Fibroblast of skin of right quadriceps (primary cell): ENCODE measurements at regions not wholly inside any gene's neighbourhood (a gene's known extent, or its start where the extent isn't known, plus 50 kb on each side); places are given as distances from the start of the nearest gene placed in this dataset.

Experiments used
- DNase-seq: peaks from one replicate; pipeline ENCODE4 v3.0.0-alpha.2; 2013

DNA sequence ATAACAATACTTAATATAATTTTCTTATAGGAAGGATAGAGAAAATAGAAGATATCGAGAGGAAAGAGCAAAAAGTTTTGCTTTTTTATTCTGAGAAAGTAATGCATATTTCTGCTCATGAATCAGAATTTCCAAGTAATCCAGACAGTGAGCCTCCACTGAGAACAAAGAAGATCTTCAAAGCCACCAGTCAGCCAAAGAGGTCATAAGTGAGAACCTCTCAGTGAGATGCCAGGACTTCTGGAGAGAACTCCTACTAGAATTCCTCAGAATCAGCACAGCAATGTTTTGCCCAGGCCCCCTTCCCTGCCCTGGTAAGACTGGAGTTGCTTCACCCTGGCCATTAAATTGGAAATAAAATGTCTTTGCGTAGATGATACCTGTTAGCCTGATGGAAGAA, 254.4 kb upstream of the FAT4 start:
- no peak for DNase-seq

DNA sequence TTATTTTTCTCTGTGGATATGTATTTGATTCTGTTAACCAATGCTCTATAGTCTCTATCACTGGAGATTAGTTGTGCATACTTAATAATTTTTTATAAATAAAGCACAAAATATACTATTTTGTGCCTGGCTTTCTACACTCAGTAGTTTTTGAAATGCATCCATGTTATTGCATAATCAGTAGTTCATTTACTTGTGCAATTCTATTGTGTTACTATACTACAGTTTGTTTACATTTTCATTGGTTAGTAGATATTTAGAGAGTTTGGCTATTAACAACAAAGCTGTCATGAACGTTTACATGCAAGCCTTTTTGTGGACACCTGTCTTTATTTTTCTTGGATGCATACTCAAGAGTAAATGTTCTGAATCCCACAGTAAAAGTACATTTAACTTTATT, 265.0 kb upstream of the FAT4 start:
- DNase-seq: no peak

DNA sequence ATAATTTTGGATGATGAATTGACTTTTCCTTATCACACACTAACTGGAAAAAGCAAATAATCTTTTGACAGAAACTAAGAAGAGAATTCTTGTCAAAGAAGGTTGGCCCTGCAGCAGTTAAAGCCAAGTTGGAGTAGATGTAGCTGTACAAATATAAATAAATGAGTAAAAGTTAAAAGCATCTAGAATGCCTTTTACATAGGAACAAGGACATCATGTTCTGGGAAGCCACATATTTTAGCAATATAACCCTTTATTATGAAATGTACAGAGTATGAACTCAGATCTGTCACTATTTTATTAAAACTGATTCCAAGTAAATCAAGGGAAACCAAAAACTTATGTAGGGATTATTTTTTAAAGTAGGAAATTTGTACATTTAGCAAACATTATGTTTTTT, 269.4 kb upstream of the FAT4 start:
- no peak for DNase-seq

DNA sequence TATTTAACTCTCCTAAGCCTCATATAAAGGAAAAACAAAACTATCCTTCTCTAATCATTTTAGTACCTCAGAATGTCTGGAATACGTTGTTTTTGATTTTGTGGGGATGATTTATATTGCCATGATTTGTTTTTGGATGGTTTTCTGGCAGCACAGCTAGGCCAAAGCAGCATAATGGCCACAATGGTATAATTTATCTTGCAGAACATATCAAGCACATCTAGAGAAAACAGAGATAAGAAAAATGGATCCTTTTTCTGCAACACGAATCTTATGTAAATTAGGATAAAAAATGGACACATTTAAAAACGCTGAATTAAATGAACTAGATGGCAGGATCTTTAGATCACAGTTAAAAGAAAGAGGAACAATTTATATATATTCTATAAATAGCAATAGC, 269.9 kb upstream of the FAT4 start:
- DNase-seq: no peak

DNA sequence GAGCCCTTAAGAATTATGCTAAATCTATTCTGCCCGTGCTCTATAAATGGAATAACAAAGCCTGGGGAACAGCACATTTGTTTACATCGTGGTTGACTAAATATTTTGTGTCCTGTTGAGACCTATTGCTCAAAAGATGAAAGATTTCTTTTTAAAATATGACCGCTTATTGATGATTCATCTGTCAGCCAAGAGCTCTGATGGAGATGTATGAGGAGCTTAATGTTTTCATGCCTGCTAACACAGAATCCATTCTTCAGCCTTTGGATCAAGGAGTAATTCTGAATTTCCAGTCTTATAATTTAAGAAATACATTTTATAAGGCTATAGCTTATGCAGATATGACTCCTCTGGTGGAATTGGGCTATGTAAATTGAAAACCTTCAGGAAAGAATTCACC, 271.3 kb upstream of the FAT4 start:
- peak; percentile 38 for DNase-seq

DNA sequence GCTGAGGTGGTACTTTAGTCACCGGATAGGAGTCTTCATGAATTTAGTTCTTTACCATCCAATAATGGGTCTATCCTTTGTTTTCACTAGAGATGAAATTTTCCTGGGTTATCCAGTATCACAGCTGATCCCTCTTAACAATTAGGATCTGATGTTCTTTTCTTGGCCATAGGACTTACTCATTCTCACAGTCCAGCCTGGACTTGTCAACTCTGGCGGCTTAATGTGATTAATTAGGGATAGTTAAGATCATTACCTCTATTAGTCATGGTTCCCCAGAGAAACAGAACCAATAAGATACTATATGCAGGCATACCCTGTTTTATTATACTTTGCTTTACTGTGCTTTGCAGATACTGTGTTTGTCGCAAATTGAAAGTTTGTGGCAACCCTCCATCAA, 272.7 kb upstream of the FAT4 start:
- DNase-seq: peak; percentile 54

DNA sequence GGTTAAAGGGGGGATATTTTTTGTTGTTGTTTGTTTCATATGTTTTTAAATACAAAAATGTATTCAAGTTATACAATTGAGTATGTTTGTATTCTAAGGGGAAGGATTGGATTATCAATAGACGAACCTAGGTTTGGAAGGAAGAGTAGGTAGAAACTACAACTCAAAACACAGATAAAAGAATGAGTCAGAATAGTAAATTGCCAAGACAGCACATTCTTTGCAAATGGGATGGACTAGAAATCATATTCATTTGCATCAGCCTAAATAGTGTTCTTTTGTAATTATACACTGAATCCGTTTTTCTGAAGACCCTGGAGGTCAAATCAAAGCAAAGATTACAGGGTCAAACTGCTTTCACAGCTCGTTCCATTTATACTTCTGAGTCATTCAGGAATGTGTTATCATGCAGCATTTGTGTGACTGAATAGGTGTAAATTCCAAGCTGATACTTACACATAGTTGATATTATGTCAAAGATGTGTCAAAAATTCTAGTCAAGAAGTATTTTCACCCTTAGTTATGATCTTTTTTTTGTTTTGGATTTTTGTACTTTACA, 273.3 kb upstream of the FAT4 start:
- DNase-seq: peak; percentile 13

DNA sequence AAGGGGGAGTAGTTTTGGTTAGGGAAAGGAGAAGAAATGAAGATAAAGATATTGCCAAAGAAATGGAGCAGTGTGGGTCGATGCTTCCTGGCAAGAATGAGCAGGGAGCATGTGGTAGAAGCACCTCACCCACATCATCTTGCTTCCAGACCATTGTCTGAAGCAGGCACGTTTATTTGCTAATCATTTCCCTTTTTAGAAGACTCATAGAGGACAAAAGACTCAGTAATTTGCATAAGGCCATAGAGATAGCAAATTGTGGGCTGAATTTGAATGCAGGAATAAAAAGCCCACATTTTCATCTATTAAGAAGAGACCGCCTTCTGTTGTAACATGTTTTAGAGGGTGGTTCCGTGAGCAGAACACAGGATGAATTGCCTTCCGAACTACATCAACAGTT, 275.2 kb upstream of the FAT4 start:
- DNase-seq: no peak

DNA sequence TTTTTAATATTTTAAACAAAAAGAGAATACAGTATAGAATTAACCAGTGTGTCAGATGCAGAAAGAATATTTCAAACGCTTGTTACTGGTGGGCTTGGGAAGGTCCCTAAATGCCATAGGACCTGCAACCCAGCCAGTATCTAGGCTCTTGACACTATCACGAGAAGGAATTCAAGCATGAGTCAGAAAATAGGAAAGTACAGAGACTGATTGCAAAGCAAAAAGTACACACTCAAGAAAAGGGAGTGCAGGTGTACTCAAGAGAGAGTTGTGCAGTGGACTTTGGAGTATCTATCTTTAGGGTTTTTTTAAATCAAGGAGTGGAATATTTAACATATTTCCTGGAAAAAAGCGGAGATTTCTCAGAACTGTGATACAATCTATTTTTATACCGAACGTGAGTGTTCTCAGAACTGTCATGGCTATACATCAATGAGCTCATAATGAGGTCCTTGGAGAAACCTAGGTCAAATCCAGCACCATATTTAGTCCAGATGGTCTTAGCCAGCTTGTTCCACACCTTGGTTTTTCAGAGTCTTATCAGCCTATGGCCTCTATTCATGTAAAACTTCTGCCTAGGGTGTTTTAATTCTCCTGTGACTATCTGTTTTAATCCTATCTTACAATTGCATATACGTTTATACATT, 291.8 kb upstream of the FAT4 start:
- DNase-seq: no peak

DNA sequence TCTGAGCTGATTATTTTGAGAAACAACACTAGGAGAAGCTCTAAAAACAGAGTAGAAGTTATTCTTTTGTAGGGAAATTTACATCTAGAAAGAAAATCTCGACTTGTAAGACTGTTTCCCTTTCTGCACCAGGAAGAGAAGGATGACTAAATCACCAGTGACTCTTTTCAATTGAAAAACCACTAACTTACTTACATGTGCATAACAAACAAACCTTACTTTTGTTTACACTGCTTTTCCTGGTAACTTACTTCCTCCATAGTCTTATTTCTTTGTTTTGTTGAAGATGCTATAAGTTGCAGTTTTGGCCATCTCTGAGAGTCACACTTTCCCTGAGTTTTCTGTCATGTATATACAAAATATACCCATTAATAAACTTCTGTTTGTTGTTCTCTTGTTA, 293.6 kb upstream of the FAT4 start:
- no peak for DNase-seq

DNA sequence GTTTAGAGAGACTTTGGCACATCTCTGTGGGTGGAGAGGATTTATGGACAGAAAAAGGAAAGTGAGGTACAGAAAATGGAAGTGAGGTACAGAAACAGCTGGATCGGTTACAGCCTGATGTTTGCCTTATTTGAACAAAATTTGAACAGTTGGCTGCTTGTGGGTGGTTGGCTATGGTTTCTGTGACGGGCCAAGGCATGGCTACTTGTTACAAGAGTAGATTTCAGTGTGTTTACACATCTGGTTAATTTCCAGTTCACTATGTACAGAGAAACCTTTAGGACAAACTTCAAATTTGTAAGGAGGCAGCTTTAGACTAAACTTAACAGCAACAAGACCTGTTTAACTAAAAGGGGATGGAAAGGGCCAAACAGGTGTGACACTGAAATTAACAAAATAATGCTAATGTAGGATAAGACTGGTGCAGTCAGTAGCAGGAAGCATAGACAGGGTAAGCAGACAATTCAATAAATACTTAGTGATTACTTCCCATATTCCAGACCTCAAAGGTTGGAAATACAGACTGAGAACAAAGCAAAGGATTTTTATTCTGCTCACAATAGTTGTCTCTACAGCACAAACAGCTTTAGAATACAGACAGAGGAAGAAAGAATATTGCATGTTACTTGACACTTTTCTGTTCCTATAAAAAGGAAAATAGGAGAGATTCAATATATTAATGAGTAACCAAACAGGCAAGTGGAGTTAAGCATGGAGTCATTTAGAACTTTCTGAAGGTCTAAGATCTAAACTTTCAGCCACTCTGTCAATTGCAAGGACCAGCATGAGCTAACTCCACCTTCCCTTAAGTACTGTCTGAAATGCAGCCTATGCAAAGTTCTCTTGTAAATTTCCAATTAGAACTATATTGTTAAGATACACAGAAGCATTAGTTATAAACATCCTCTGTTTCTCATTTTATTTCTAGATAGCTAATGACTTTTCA, 294.4 kb upstream of the FAT4 start:
- no peak for DNase-seq

DNA sequence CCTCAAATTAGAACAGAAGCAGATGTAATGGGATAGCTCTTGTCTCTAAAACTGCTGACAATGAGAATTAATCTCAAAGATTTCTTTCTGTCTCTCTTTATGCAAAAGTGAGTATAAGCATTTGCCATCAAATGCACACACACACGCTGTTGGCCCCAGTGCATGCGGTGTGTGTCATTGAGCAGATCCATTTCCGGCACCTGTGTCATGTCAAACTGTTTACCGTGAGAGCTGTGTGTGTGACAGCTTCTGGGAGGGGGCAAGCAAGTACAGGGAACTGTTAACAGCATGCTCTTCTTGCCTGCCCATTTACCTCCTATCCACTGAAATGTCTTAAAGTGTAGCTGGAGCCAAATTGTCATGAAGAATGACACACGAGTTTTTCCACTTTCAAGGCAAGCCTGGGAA, 297.9 kb upstream of the FAT4 start:
- DNase-seq: no peak

DNA sequence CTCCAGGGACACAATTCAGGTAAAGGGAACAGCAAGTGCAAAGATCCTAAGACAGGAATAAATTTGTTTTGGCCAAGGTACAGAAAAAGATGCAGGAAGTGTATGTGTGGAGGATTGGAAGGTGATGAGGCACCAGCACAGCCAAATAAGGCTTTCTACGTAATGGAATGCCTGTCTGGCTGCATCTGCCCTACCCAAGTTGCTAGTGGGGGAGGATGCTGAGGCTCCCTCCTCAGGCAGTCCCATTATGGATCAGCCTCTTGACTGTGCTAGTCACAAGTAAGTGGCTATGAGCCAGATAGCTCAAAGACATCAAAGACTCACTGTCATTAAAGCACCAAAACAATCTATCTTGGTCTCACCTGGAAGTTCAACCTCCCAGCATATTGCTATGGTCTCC, 300.9 kb upstream of the FAT4 start:
- peak; percentile 43 for DNase-seq

DNA sequence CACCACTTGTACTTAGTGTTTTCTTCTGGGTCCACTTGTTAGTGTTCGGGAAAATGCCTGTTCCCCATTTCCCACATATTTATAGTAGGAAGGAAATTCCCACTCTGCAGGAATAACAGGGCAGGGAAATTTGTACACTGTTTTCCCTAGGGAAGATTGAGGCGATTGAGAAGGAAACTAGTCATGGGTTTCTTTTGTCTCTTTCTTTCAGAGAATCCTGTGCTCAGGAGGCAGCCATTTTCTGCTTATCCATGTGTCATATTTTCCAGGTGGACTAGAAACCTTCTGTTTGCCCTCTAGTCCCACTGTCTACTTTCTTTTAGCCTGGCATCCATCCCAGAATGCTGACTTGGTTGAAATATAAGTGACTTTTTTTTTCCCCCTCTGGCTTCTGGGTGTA, 299.1 kb upstream of the ANKRD50 start:
- no peak for DNase-seq

DNA sequence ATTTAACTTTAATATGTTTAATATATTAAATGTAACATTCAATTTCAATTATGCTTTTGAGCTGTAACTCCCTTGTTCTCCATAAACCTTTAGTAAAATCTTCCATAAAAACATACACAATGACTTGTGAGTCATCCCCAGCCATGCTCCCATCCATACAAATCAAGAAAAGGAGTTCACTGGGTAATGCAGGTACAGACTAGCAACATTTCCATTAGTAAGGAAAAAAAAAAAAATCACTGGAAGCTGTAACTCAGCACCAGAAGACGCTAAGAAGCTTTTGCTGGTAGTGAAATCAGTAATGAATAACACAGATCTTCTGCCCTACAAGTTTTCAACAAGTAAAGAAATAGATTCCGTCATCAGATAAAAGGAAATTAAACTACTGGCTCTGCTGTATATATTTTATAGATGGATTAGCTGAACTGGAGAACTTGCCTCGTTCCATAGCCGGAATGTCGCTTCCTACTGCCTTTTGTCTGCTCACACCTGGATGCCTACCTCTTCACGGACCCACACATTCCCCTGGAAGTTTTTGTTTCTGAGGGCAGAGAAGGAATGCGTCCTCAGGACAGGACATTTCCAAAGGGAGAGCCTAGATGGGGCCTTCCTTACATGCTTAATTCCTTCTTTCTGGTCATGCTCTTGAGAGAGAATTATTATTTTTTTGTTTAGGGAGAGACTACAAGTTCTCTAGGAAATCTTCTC, 298.4 kb upstream of the ANKRD50 start:
- DNase-seq: no peak

DNA sequence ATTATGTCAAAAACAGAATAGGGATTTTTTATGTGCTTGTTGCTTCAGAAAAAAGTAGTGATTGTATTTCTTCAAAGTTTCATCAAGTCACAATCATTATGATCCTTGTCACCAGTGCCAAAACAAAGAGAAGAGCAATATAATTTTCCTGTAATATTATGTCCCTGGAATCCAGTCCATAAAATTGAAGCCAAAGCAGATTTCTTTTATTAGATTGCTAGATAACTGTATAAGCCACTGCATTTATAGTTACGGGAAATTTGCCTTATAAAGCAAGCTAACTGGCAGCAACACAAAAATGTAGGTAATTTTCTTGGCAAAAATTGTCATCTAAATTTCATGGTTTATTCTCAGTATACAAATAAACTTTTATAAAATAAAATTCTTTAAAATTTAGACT, 296.1 kb upstream of the ANKRD50 start:
- DNase-seq: no peak

DNA sequence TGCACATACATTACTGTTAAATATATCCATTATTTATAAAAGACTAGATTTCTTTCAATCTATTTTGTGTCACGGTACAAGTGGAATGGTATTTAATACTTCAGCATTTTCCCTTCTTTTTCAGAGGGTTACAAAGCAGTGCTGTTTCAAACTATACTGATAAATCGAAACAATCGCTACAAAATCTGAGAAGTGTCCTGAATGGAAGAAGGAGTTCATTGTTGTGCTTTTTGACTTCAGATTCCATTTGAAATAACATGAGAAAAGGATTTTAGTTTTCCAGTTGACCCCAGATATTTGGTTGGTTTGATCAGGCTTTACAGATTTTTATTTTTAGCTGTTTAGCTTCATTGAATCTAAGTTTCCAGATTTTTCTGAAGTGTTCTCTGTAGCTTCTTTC, 292.1 kb upstream of the ANKRD50 start:
- DNase-seq: no peak

DNA sequence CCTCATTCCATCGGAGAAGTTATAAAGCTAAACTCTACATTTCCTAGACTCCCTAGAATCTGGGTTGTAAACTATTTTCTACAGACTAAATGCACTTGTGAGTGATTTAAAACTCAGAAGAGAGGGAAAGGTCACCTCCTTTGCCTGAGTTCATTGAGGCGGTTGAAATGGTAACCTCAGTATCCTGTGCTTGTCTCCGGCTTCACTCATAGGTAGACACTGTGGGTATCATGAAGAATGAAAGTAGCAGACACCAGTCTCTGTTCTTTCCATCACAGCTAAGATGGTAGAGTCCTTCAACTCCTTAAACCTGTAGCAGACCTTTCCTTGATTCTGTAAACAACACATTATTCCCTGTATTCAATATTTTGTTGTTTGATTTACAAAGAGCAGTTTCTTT, 291.3 kb upstream of the ANKRD50 start:
- DNase-seq: no peak

DNA sequence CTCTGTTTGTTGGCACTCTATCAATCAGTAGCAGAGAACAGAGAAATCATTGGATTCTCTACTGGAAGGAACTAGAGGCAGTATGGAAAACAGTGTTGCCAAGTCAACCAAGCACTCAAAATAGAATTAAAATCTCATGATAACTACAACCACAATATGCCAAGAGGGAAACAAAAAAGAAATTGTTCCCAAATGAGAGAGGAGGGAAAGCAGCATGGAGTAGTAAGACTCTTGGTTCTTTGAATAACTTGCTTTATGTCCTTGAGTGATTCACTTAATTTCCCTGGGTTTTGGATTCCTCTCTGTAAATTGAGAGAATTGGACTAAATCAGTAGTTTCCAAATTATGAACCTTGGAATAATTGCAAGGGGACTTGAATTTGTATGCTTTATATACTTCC, 285.5 kb upstream of the ANKRD50 start:
- no peak for DNase-seq

DNA sequence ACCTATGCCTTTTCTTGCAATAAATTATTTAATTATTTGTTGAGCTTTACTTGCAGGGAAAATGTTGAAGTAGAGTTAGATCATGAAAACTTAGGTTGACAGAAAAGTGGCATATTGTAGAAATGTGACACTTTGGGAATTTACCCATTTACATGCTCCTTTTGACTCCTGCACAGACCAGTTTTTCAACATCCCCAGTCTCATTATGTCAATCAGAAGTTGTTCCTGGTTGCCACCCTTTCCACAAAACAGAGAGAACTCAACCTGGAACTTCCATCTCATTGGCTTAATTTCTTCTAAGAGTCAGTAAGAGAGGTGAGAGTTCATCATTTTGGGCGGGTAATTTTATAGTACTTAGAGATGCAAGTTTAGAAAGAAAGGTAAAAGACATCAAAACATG, 284.6 kb upstream of the ANKRD50 start:
- no peak for DNase-seq

DNA sequence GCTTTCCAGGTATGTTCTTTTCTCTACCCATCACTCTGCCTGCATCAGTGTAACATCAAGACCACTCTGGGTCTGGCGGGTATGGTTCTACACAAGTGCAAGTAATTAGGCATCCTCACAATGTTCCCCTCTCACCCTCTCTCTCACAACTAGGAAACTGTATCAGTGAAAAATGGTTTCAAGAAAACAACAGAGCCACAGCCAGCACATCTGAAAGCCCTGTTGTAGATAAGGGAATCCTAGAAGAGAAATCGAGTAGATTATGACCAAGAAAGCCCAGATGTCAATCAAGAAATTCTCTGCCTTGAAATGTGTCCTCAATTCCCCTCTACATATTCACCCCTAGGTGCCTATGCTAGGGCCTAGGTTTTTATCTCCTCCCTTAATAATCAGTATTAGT, 281.3 kb upstream of the ANKRD50 start:
- no peak for DNase-seq

DNA sequence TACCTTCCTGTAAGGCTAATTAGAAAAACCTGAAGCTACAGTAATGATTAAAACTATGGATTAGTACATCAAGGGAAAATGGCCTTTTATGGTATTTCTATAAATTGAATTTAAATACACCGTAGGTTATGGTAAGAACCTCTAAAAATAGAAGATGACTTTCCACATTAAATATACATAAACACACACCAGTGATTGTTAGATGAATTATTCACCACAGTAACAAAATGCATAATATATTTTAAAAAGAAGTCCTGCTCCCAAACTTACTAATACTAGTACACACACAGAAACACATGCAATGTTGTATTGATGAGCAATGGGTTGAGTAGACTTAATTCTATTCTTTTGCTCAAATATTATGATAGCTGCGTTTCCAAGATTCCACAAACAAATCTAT, 277.9 kb upstream of the ANKRD50 start:
- no peak for DNase-seq

DNA sequence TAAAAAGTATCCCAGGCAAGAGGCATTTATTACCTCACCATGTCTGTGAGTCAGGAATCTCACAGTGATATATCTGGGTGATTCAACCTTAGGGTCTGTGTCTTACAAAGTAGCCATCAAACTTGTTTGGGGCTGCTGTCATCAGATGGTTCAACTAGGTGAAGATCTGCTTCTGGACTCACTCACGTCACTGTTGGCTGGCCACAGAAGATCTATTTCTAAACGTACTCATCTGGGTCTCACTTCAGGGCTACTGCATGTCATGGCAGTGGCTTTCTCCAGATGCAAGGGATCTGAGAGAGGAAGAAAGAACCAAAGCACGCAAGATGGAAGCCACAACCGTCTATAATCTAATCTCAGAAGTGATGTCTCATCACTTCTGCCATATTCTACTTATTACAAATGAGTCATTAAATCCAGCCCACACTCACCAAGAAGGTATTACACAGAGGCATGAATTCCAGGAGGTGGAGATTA, 267.8 kb upstream of the ANKRD50 start:
- DNase-seq: peak; percentile 91
